Small intestine (tissue), 7 donors: ENCODE measurements at regions not wholly inside any gene's neighbourhood (a gene's known extent, or its start where the extent isn't known, plus 50 kb on each side); places are given as distances from the start of the nearest gene placed in this dataset.
"Not testable (repeated sequence)": the region's sequence is repeated elsewhere in the genome, so short reads cannot be mapped to it uniquely, and the experiment has no call there.

ENCODE experiments used
- DNase-seq, 2 donors: peaks; one replicate each; pipeline versions ENCODE4 v3.0.0 to v3.0.0-alpha.2; 2013
- FAIRE-seq: peaks from 2 replicates; lab custom pipeline; 2012; peaks lifted over from hg19 to GRCh38; lab: Jason Lieb, UNC
- H3K27ac ChIP-seq, 3 donors: one replicate each; pipeline ENCODE4 v1.5.1; 2013; ENCODE audit warnings: low read length in 2 of 3, mild to moderate bottlenecking in 2 of 3, control low read depth in 1 of 3, inconsistent platforms in 1 of 3, low read depth in 1 of 3, moderate library complexity in 1 of 3
- H3K27me3 ChIP-seq, 3 donors: one replicate each; pipeline ENCODE4 v1.6.1; 2013; ENCODE audit warnings: low read length in 3 of 3, inconsistent platforms in 1 of 3; ENCODE audit not compliant: control insufficient read depth in 3 of 3, insufficient read depth in 3 of 3
- H3K36me3 ChIP-seq, 3 donors: one replicate each; pipeline ENCODE4 v1.6.1; 2013; ENCODE audit warnings: low read length in 3 of 3, inconsistent platforms in 1 of 3, low read depth in 1 of 3, mild to moderate bottlenecking in 1 of 3, moderate library complexity in 1 of 3; ENCODE audit not compliant: control insufficient read depth in 3 of 3, insufficient read depth in 2 of 3
- H3K4me1 ChIP-seq, 3 donors: one replicate each; pipeline ENCODE4 v1.6.1; 2013; ENCODE audit warnings: low read length in 2 of 3, inconsistent platforms in 1 of 3, low read depth in 1 of 3, mild to moderate bottlenecking in 1 of 3, moderate library complexity in 1 of 3; ENCODE audit not compliant: control insufficient read depth in 3 of 3, insufficient read depth in 2 of 3
- H3K4me3 ChIP-seq, 3 donors: one replicate each; pipeline ENCODE4 v1.5.1; 2013; ENCODE audit warnings: low read length in 3 of 3, control low read depth in 1 of 3, inconsistent platforms in 1 of 3, low read depth in 1 of 3, mild to moderate bottlenecking in 1 of 3, moderate library complexity in 1 of 3
- H3K9me3 ChIP-seq, 2 donors: one replicate each; pipeline ENCODE4 v1.6.1; 2013; ENCODE audit warnings: low read depth in 1 of 2, low read length in 1 of 2; ENCODE audit not compliant: control insufficient read depth in 2 of 2, insufficient read depth in 1 of 2
- WGBS, 3 donors: extraction: QIAGEN DNeasy Blood & Tissue Kit; methylation state at CpG; one replicate each; pipeline ENCODE4 v1.1.7; 2013; 5-methylcytosine and 5-hydroxymethylcytosine counted together
- donor health status: healthy with polysubstance abuse.
- donor health status: control.
- donor health status: control.
- donor health status: Bipolar disorder and iron deficiency.
- donor health status: healthy.

- not testable (repeated sequence) for H3K36me3 ChIP-seq, H3K4me1 ChIP-seq, H3K27ac ChIP-seq, FAIRE-seq, H3K4me3 ChIP-seq, DNase-seq, H3K9me3 ChIP-seq, H3K27me3 ChIP-seq
- 80 to 87% (median 81%) methylated on average over 5 of the region's 5 CpGs for WGBS, 3 donors
These were observed 234.7 kb downstream of the EMX2 start for GRCh38 chr10:117777222-117777621.

GRCh38 chr10:117778241-117778640 lies 235.7 kb downstream of the EMX2 start:
- no peak for FAIRE-seq
- H3K4me3 ChIP-seq = no peak overlapping the region

GRCh38 chr10:117780411-117780810 lies 237.9 kb downstream of the EMX2 start:
- DNase-seq (no peak), FAIRE-seq (no peak)
- Histone ChIP-seq H3K4me3 (no peak overlapping the region), H3K27ac (no peak overlapping the region), H3K36me3 (no peaks in the 10 kb centered on the region), H3K4me1 (no peaks in the 10 kb centered on the region), H3K27me3 (peaks cover 0 to 2% (median 0%) of the 10 kb centered on the region in 3 donors), H3K9me3 (no peaks in the 10 kb centered on the region)
- 93 to 96% (median 94%) methylated on average over 1 of the region's 1 CpG for WGBS, 3 donors

More at GRCh38 chr10:117778241-117778640, 235.7 kb downstream of the EMX2 start:
- Histone ChIP-seq H3K27ac (no peak overlapping the region), H3K36me3 (no peaks in the 10 kb centered on the region), H3K9me3 (no peaks in the 10 kb centered on the region), H3K4me1 (no peaks in the 10 kb centered on the region), H3K27me3 (peaks cover 0 to 3% (median 0%) of the 10 kb centered on the region in 3 donors)
- DNase-seq = no peak
- WGBS, 3 donors = 76 to 82% (median 79%) methylated on average over 3 of the region's 3 CpGs

GRCh38 chr10:117781216-117781831 lies 238.8 kb downstream of the EMX2 start:
- Histone ChIP-seq H3K9me3 (no peaks in the 10 kb centered on the region), H3K4me3 (no peak overlapping the region), H3K4me1 (no peaks in the 10 kb centered on the region), H3K27ac (no peak overlapping the region), H3K27me3 (peaks cover 0 to 2% (median 0%) of the 10 kb centered on the region in 3 donors), H3K36me3 (no peaks in the 10 kb centered on the region)
- no peak for DNase-seq
- WGBS, 3 donors = 82 to 93% (median 85%) methylated on average over 7 of the region's 7 CpGs
- no peak for FAIRE-seq

- no peak overlapping the region for H3K27ac ChIP-seq
- FAIRE-seq (no peak), DNase-seq (no peak)
- no peaks in the 10 kb centered on the region for H3K9me3 ChIP-seq
- H3K36me3 ChIP-seq = no peaks in the 10 kb centered on the region
- peaks cover 0 to 2% (median 0%) of the 10 kb centered on the region in 3 donors for H3K27me3 ChIP-seq
- no peak overlapping the region for H3K4me3 ChIP-seq
- H3K4me1 ChIP-seq = no peaks in the 10 kb centered on the region
- 22 to 39% (median 26%) methylated on average over 5 of the region's 5 CpGs for WGBS, 3 donors
These were observed 239.7 kb downstream of the EMX2 start for GRCh38 chr10:117782276-117782675.

GRCh38 chr10:117783698-117784395 lies 241.3 kb downstream of the EMX2 start:
- Histone ChIP-seq H3K27me3 (peaks cover 0 to 2% (median 0%) of the 10 kb centered on the region in 3 donors), H3K4me3 (no peak overlapping the region), H3K27ac (no peak overlapping the region), H3K9me3 (no peaks in the 10 kb centered on the region), H3K36me3 (no peaks in the 10 kb centered on the region), H3K4me1 (no peaks in the 10 kb centered on the region)
- 89 to 94% (median 92%) methylated on average over 14 of the region's 14 CpGs for WGBS, 3 donors
- DNase-seq (no peak), FAIRE-seq (no peak)

GRCh38 chr10:117784776-117785175 lies 242.2 kb downstream of the EMX2 start:
- Histone ChIP-seq H3K4me3 (no peak overlapping the region), H3K9me3 (no peaks in the 10 kb centered on the region), H3K27ac (no peak overlapping the region), H3K27me3 (peaks cover 0 to 2% (median 0%) of the 10 kb centered on the region in 3 donors), H3K4me1 (no peaks in the 10 kb centered on the region), H3K36me3 (no peaks in the 10 kb centered on the region)
- FAIRE-seq (no peak), DNase-seq (no peak)
- 79 to 92% (median 88%) methylated on average over 3 of the region's 3 CpGs for WGBS, 3 donors

GRCh38 chr10:117788911-117789310 lies 246.4 kb downstream of the EMX2 start:
- no peaks in the 10 kb centered on the region for H3K4me1 ChIP-seq
- FAIRE-seq (no peak), DNase-seq (no peak)
- H3K27me3 ChIP-seq = peaks cover 0 to 2% (median 0%) of the 10 kb centered on the region in 3 donors
- H3K36me3 ChIP-seq = no peaks in the 10 kb centered on the region
- H3K9me3 ChIP-seq = no peaks in the 10 kb centered on the region
- H3K27ac ChIP-seq = no peak overlapping the region
- no peak overlapping the region for H3K4me3 ChIP-seq
- WGBS, 3 donors = 86 to 92% (median 86%) methylated on average over 3 of the region's 3 CpGs
